NCI-H146 treated with DMSO at 0.1 percent for 48 hours (cell line): ENCODE measurements at regions not wholly inside any gene's neighbourhood (a gene's known extent, or its start where the extent isn't known, plus 50 kb on each side); places are given as distances from the start of the nearest gene placed in this dataset.
"Not testable (repeated sequence)": the region's sequence is repeated elsewhere in the genome, so short reads cannot be mapped to it uniquely, and the experiment has no call there.

Experiments used
- DNase-seq: peaks from one replicate; lab custom pipeline; 2025; ENCODE audit not compliant: unreplicated experiment; lab: John Stamatoyannopoulos, UW

DNA sequence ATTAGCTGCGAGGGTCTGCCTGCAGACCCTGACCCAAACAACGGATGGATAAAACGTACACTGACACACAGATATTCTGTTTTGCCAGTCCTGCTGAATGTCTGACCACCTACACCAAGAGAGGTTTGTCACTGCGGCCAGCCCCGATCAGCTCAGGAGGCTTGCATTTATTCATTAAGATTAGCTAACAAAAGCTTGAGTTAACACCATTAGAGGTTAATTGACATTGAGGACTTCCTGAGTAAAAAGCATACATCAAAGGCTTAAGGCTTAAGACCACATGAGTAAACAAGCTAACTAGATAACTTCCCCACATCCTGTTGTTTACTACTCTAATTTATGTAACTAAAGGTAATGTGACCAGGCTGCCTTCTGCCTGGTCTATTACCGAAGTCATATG is 198.1 kb upstream of the TRPC7 start:
- no peak for DNase-seq

DNA sequence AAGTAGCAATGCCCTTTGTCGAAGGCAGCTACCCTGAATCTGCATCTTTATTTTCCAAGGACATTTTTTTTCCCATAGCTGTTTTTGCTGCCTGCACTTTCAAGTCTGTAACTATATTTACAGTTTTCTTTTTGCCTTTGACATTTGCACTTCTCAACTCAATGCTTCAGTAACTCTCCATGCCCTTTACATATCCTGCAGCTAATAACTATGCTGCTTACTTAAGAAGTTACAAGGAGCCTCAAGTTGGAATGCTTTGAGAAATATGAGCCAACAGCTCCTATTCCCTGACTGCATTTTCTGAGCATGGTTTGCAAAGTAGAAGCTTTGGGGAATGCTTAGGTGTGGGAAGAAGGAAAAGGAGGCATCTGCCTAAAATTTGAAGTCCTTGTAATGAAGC is 194.8 kb upstream of the TRPC7 start:
- DNase-seq: no peak

GRCh38 chr5:136559651-136560050 is 194.3 kb upstream of the TRPC7 start:
- DNase-seq: no peak

- DNase-seq: not testable (repeated sequence)
These were observed 181.8 kb upstream of the TRPC7 start for GRCh38 chr5:136547096-136547495.

- not testable (repeated sequence) for DNase-seq
These were observed 181.1 kb upstream of the TRPC7 start for GRCh38 chr5:136546441-136546840.

DNA sequence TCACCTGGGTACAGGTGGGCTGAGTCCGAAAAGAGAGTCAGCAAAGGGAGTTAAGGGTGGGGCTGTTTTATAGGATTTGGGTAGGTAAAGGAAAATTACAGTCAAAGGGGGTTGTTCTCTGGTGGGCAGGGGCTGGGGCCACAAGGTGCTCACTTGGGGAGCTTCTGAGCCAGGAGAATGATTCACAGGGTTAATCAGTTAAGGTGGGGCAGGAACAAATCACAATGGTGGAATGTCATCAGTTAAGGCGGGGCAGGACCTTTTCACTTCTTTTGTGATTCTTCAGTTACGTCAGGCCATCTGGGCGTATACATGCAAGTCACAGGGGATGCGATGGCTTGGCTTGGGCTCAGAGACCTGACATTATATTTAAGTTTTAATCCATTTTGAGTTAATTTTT is 179.7 kb upstream of the TRPC7 start:
- DNase-seq: not testable (repeated sequence)

DNA sequence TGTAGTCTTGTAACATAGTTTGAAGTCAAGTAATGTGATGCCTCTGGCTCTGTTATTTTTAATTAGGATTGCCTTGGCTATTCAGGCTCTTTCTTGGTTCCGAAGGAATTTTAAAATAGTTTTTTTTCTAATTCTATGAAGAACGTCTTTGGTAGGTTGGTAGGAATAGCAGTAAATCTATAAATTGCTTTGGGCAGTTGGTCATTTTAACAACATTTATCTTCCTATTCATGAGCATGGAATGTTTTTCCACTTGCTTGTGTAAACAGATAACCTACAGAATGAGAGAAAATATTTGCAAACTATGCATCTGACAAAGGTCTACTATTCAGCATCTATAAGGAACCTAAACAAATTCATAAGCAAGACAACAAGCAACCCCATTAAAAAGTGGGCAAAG is 173.2 kb upstream of the TRPC7 start:
- no peak for DNase-seq

GRCh38 chr5:136529081-136529480 is 163.7 kb upstream of the TRPC7 start:
- DNase-seq: no peak

- no peak for DNase-seq
These were observed 163.2 kb upstream of the TRPC7 start for GRCh38 chr5:136528481-136529030.

DNA sequence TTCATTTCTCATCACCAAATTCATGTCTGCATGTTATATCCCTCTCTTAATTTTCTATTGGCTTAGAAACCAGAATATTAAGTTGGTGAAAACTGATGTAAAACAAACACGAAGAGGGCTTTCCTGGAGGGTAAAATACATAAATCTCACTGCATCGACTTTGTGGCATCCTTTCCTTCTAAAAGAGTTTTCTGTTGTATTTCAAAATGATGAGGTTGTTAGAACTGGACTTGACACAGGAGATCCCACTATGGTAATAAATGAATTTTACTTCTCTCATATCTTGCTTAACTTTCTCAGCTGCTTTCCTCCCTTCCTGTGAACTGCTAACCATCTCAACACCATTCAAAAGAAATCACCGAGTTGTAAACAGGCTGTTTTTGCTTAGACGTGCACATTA is 162.0 kb upstream of the TRPC7 start:
- no peak for DNase-seq

DNA sequence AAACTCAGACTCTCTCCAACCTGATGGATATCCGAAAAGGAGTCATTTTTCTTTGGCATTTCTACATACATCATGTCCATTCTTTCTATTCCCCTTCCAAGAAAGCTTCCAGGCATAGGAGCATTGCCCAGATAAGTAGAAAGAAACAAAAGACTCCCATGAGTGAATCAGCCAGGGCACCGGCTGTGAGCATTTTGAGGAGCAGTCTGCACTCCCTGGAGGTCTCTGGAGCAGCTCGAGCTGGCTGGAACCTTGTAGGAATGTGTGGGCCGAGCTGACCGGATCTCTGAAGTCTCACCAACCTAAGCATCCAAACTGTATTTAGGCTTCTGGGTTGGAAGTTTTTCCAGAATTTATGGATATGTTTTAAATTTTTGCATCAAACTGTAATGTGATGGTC is 161.4 kb upstream of the TRPC7 start:
- DNase-seq: no peak

DNA sequence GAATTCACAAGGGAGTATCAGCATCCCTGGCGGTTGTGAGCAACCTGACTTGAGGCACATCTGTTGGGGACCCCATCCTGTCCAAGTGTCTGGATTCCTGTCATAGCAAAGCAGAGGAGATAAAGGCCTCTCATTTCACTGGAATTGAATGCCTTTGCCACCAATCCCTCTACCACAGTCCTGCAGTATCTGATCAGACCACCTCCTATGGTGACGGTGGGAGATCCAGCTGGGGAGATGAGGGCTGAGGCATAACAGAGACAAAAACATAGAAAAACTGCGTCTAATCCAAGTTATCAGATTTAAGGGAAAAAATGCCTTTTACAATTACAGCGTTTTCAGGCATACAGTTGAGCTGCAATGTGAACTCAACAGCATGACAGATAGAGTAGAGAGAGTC is 160.7 kb upstream of the TRPC7 start:
- DNase-seq: no peak

DNA sequence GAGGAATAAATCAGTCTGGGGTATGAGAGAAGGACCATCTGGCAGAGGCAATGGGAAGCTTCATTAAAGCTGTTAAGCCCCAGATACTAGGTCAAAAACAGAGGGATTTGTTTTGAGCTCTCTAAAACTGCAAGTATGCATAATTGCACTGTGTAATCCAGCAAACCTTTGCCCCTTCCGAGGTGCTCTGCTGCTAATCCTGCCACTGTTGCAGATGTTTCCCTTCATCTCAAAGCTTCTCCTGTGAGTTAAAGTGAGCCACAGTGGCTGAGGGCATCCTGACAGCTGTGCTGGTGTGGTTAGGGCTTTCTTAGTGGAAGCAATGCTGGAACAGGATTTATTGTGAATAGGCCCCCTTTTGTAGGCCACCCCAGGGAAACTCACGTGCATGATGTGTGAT is 160.3 kb upstream of the TRPC7 start:
- no peak for DNase-seq

DNA sequence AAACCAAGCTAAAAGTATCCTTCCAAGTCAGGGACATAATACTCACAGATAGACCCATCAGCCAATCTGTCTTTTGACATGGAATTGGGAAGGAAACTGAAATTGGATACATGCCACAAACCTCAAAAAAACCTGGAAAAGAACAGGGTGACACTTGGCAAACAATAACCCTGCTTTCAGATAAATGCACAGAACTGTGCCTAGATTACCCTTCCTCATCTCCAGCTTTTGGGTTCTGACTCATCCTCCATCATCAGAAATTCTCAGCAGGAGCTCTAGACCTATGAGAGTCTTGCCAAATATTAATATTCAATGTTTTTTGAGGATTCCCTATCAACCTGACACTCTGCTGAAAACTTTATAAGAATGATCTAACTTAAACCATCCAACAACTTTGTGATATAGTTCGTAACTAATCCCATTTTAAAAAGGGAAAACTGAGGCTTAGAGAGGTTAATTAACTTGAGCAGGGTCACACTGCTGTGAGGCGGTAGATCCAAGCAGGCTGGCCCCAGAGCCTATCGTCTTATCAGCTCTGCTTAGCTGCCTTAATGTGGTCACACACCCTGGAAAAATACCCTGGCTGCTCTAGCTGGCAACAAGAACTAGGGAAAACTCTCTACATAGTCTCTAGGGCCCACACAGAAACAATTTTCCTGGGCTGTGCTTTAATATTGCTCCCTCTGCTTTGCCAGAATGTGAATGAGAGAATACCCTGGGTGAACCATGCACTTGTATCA is 157.0 kb upstream of the TRPC7 start:
- no peak for DNase-seq

GRCh38 chr5:136521696-136522095 is 156.4 kb upstream of the TRPC7 start:
- no peak for DNase-seq

- no peak for DNase-seq
These were observed 153.5 kb upstream of the TRPC7 start for GRCh38 chr5:136518814-136519213.

DNA sequence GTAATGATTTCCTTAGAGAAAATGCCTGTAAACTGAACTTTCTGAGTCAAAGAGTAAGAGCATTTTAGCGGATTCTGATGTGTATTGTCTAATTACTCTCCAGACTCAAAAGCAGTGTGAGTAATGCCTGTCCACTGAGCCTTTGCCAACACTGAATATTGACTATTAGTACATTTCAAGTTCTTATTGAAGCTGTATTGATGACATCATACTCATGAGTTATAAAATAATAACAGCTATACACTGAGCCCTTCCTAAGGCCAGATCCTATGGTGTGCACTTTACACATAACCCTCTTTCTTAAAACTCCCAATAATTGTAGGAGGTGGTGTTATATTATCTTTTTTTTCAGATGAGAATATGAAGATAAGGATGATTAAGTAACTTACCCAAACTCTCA is 152.8 kb upstream of the TRPC7 start:
- DNase-seq: no peak

GRCh38 chr5:136517755-136518154 is 152.4 kb upstream of the TRPC7 start:
- no peak for DNase-seq

DNA sequence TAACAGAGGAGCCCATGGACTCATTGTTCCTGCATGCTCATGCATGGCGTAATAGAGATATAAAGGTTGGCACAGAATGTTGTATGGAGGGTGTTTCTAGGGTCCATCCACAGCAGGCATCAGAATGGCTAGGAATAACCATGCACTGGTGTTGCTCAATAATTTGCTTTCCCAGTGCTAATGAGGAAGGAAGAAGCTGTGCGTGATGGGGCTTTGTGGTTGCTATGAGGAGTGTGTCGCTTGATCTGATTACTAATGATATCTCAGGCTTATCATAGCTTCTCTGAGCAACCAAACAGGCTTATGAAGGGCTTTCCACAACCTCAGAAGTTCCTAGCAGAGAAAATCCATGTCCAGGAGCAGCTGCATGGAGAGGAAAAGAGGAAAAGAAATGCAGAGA is 151.3 kb upstream of the TRPC7 start:
- no peak for DNase-seq

- no peak for DNase-seq
These were observed 148.1 kb upstream of the TRPC7 start for GRCh38 chr5:136513430-136513829.

DNA sequence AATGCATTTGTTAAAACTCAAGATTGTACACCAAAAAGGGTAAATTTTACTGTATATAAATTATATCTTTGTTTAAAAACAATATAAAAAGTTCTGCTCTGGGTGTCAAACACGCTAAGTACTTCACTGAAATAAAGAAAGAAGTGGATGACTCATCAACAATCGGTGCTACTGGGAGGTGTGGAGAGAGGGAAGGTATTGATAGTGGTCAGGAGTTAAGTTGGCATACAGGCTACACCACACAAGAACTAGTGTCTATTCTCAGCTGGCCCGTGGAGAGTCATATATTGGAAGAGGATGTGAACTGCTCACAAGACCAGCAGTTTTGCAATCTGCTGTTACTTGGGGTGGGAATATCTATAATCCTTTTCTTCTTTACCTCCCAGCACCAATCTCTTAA is 145.7 kb upstream of the TRPC7 start:
- DNase-seq: no peak

GRCh38 chr5:136510481-136510880 is 145.1 kb upstream of the TRPC7 start:
- DNase-seq: no peak

- DNase-seq: no peak
These were observed 140.8 kb upstream of the TRPC7 start for GRCh38 chr5:136506131-136506530.
